ENCODE measurements at regions not wholly inside any gene's neighbourhood (a gene's known extent, or its start where the extent isn't known, plus 50 kb on each side); places are given as distances from the start of the nearest gene placed in this dataset.

DNA sequence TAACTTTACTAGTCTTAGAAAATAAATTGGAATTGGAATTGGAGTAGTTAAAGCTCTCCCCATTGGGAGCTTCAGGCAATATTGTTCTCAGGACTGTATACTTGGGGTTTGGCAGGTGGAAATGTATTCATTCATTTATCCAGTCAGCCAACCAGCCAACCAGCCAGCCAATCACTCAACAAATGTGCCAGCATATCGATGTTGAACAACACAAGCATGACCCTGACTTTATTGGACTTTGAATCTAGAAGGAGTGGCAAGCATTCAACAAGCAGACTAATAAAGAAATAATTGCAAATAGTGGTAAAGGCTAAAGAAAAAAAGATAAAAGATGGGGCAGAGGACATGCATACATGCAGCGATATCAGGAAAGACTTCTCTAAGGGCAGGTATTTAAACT, 55.5 kb upstream of the ZC3H11B start:
- no peaks in the 10 kb centered on the region for H3K9me3 ChIP-seq
- WGBS (ENCODE audit: missing lambda C conversion rate) = 47% methylated on average over 2 of the region's 2 CpGs
- no peak for FAIRE-seq
- no peak for DNase-seq (ENCODE audit: low read depth in 1 of 2, low spot score in 1 of 2)
- no peak overlapping the region for H3K4me3 ChIP-seq
- ATAC-seq = no peak
- POLR2A ChIA-PET = no interaction called here
- CTCF ChIA-PET = interaction anchor here (0.7 kb wide), 1 partner anchor 550 kb away, joined by 3 read pairs; no protein-coding TSS in a partner anchor
- H3K27ac ChIP-seq = no peak overlapping the region
- TF ChIP-seq, protein P1, sequence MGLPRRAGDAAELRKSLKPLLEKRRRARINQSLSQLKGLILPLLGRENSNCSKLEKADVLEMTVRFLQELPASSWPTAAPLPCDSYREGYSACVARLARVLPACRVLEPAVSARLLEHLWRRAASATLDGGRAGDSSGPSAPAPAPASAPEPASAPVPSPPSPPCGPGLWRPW (IDR thresholded peaks at IDR 0.05) = no peak
- no peak for TF ChIP-seq MAFK (IDR thresholded peaks at IDR 0.05; ENCODE audit: partially characterized antibody)
- TF ChIP-seq CHD4 (IDR thresholded peaks at IDR 0.05; ENCODE audit: borderline replicate concordance) = no peak
- no peak for TF ChIP-seq FOSB (CRISPR knock-in tag; IDR thresholded peaks at IDR 0.05)
- TF ChIP-seq ZSCAN20 (CRISPR knock-in tag; IDR thresholded peaks at IDR 0.05) = no peak
- TF ChIP-seq SREBF2 (IDR thresholded peaks at IDR 0.05) = no peak
- no peak for TF ChIP-seq TFCP2L1 (CRISPR knock-in tag; IDR thresholded peaks at IDR 0.05)
- H3K4me2 ChIP-seq = no peak overlapping the region
- peaks cover 5% of the 10 kb centered on the region; the same call in 1 of the 3 replicates for H3K4me1 ChIP-seq

DNA sequence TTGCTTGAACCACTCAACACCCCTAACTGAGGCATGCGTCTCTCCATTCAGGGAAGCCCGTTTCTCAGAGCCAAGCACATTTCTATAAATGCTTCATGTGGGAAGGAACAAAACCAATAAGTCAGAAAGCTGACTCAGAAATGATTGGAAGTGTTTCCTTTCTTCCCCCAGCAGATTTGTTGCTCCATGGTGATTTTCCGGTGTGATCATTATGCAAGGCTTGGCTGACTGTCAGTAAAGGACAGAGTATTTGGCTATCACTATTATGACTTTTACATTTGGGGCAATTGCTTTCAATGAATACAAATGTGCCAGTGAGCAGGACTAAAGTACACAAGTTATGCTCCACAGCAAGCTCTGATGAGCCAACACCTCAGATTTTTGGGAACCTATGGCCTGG, 53.3 kb upstream of the ZC3H11B start:
- no peak for TF ChIP-seq NPAS2 (CRISPR knock-in tag; IDR thresholded peaks at IDR 0.05; ENCODE audit: borderline replicate concordance)
- TF ChIP-seq HEYL (CRISPR knock-in tag; IDR thresholded peaks at IDR 0.05) = no peak
- TF ChIP-seq GATA3 (IDR thresholded peaks at IDR 0.05; ENCODE audit: borderline replicate concordance) = no peak
- no peak for TF ChIP-seq KDM1A (IDR thresholded peaks at IDR 0.05; ENCODE audit: low read depth)
- no peak for TF ChIP-seq CBX8 (IDR thresholded peaks at IDR 0.05)
- no peak for TF ChIP-seq MYC (IDR thresholded peaks at IDR 0.05; ENCODE audit: borderline replicate concordance, low read length)
- no peak for TF ChIP-seq JUNB (IDR thresholded peaks at IDR 0.05)
- TF ChIP-seq POLR2AphosphoS2 (conservative IDR thresholded peaks at IDR 0.05; ENCODE audit: low read length) = no peak
- TF ChIP-seq, protein P2, sequence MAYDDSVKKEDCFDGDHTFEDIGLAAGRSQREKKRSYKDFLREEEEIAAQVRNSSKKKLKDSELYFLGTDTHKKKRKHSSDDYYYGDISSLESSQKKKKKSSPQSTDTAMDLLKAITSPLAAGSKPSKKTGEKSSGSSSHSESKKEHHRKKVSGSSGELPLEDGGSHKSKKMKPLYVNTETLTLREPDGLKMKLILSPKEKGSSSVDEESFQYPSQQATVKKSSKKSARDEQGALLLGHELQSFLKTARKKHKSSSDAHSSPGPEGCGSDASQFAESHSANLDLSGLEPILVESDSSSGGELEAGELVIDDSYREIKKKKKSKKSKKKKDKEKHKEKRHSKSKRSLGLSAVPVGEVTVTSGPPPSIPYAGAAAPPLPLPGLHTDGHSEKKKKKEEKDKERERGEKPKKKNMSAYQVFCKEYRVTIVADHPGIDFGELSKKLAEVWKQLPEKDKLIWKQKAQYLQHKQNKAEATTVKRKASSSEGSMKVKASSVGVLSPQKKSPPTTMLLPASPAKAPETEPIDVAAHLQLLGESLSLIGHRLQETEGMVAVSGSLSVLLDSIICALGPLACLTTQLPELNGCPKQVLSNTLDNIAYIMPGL (CRISPR knock-in tag; IDR thresholded peaks at IDR 0.05; ENCODE audit: borderline replicate concordance) = no peak
- TF ChIP-seq TFCP2L1 (CRISPR knock-in tag; IDR thresholded peaks at IDR 0.05) = no peak
- no peak for TF ChIP-seq CHD2 (IDR thresholded peaks at IDR 0.05; ENCODE audit: low read length, partially characterized antibody)
- TF ChIP-seq, protein P3, sequence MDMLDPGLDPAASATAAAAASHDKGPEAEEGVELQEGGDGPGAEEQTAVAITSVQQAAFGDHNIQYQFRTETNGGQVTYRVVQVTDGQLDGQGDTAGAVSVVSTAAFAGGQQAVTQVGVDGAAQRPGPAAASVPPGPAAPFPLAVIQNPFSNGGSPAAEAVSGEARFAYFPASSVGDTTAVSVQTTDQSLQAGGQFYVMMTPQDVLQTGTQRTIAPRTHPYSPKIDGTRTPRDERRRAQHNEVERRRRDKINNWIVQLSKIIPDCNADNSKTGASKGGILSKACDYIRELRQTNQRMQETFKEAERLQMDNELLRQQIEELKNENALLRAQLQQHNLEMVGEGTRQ (IDR thresholded peaks at IDR 0.05) = no peak
- no peak for TF ChIP-seq PHF8 (IDR thresholded peaks at IDR 0.05; ENCODE audit: borderline replicate concordance, low read depth)
- TF ChIP-seq TP53 (CRISPR knock-in tag; IDR thresholded peaks at IDR 0.05) = no peak
- no peak for TF ChIP-seq MAZ (IDR thresholded peaks at IDR 0.05; ENCODE audit: borderline replicate concordance, low read depth, low read length)
- TF ChIP-seq, protein P4, sequence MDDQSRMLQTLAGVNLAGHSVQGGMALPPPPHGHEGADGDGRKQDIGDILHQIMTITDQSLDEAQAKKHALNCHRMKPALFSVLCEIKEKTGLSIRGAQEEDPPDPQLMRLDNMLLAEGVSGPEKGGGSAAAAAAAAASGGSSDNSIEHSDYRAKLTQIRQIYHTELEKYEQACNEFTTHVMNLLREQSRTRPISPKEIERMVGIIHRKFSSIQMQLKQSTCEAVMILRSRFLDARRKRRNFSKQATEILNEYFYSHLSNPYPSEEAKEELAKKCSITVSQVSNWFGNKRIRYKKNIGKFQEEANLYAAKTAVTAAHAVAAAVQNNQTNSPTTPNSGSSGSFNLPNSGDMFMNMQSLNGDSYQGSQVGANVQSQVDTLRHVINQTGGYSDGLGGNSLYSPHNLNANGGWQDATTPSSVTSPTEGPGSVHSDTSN (IDR thresholded peaks at IDR 0.05) = no peak
- TF ChIP-seq, protein P5, sequence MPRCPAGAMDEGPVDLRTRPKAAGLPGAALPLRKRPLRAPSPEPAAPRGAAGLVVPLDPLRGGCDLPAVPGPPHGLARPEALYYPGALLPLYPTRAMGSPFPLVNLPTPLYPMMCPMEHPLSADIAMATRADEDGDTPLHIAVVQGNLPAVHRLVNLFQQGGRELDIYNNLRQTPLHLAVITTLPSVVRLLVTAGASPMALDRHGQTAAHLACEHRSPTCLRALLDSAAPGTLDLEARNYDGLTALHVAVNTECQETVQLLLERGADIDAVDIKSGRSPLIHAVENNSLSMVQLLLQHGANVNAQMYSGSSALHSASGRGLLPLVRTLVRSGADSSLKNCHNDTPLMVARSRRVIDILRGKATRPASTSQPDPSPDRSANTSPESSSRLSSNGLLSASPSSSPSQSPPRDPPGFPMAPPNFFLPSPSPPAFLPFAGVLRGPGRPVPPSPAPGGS (IDR thresholded peaks at IDR 0.05) = no peak
- no peak for TF ChIP-seq CHD4 (IDR thresholded peaks at IDR 0.05; ENCODE audit: borderline replicate concordance)
- TF ChIP-seq RCOR1 (IDR thresholded peaks at IDR 0.05; ENCODE audit: low read depth, low read length) = no peak
- TF ChIP-seq EHMT2 (IDR thresholded peaks at IDR 0.05; ENCODE audit: low read depth) = no peak
- ChIA-PET CTCF (interaction anchor here (1.0 to 1.7 kb wide), 4 partner anchors 83 to 1336 kb away, joined by 3 to 6 read pairs (median 4); no protein-coding TSS in a partner anchor), POLR2A (no interaction called here)
- ATAC-seq (no peak), DNase-seq (ENCODE audit: low read depth in 1 of 2, low spot score in 1 of 2) (no peak), FAIRE-seq (no peak)
- H3K4me2 ChIP-seq = no peak overlapping the region
- no peak overlapping the region for H3K27ac ChIP-seq
- 67% methylated on average over 3 of the region's 3 CpGs for WGBS (ENCODE audit: missing lambda C conversion rate)
- no peaks in the 10 kb centered on the region for H3K9me3 ChIP-seq
- no peak overlapping the region for H3K4me3 ChIP-seq
- H3K4me1 ChIP-seq = peaks cover 7% of the 10 kb centered on the region; the same call in 1 of the 3 replicates

Measured in A549 (cell line).